K562 (cell line): ENCODE measurements at regions not wholly inside any gene's neighbourhood (a gene's known extent, or its start where the extent isn't known, plus 50 kb on each side); places are given as distances from the start of the nearest gene placed in this dataset.

Source experiments
- ATAC-seq: fragments of 200-7000 bp; cut with Tn5 transposase; 3 replicates; pipeline ENCODE4 v1.9.1; 2020; ENCODE audit warnings: moderate library complexity
- BruUV-seq: library from RNA; stranded (reverse); fragments of 400-500 nt; replicated peaks from 2 replicates; lab custom pipeline; 2021; lab: Mats Ljungman, UMichigan
- CTCF ChIA-PET: fragments of 300-600 bp; formaldehyde crosslinking; extraction: SDS; loops from one replicate; lab custom pipeline; 2021; ENCODE audit warnings: low intra/inter-chr PET ratio; lab: Yijun Ruan, JAX
- POLR2A ChIA-PET: fragments of 300-600, 350-650 bp; sonication (Branson Sonifier 250); formaldehyde crosslinking; extraction: SDS; loops from one replicate; lab custom pipeline; 2021; ENCODE audit warnings: antibody characterized with exemption, inconsistent platforms; lab: Yijun Ruan, JAX
- DNase-seq, 4 experiments: peaks; one replicate each; pipeline versions ENCODE4 v3.0.0 to v3.0.0-alpha.2; 2011 to 2018; ENCODE audit warnings: low spot score in 3 of 4, mixed read lengths in 3 of 4; ENCODE audit errors: extremely low read depth in 1 of 4
- FAIRE-seq: peaks from 2 replicates; lab custom pipeline; 2011; peaks lifted over from hg19 to GRCh38; lab: Jason Lieb, UNC
- H2AFZ ChIP-seq: 2 replicates; pipeline ENCODE4 v1.6.0; 2011; ENCODE audit warnings: low read depth, low read length, control low read depth, inconsistent platforms
- H3K27ac ChIP-seq: fragments of 200-600 bp; 3 replicates; pipeline ENCODE4 v1.8.0; 2011; ENCODE audit warnings: low read depth, mild to moderate bottlenecking, control low read depth, inconsistent platforms, low read length, moderate library complexity, mixed read lengths; ENCODE audit errors: extremely low read depth
- H3K27me3 ChIP-seq, 2 experiments: fragments of 300-600 bp in 1 of 2; 2 replicates in 1 of 2; 3 replicates in 1 of 2; pipeline versions ENCODE4 v1.6.0 to v1.8.0; 2011; ENCODE audit warnings: inconsistent platforms in 2 of 2, low read length in 2 of 2, mild to moderate bottlenecking in 1 of 2, mixed read lengths in 1 of 2, moderate library complexity in 1 of 2; ENCODE audit not compliant: control insufficient read depth in 2 of 2, insufficient read depth in 2 of 2
- H3K36me3 ChIP-seq: fragments of 300-600 bp; 3 replicates; pipeline ENCODE4 v1.8.0; 2011; ENCODE audit warnings: mild to moderate bottlenecking, low read length, inconsistent platforms; ENCODE audit not compliant: control insufficient read depth, insufficient read depth
- H3K4me1 ChIP-seq, 2 experiments: fragments of 200-600 bp in 1 of 2; replicated peaks in 1 of 2; 2 replicates in 1 of 2; 3 replicates in 1 of 2; pipeline versions ENCODE4 v1.5.1 to v1.8.0; 2011; ENCODE audit warnings: inconsistent platforms in 2 of 2, low read length in 2 of 2, mild to moderate bottlenecking in 1 of 2, mixed read lengths in 1 of 2, moderate library complexity in 1 of 2; ENCODE audit not compliant: control insufficient read depth in 2 of 2, insufficient read depth in 2 of 2
- H3K4me2 ChIP-seq: 2 replicates; pipeline ENCODE4 v1.6.1; 2011; ENCODE audit warnings: low read length, control low read depth, inconsistent platforms, mixed read lengths; ENCODE audit not compliant: insufficient read depth
- H3K4me3 ChIP-seq: fragments of 200-600 bp; sonication (generic), shearing (Covaris generic); 2 replicates; pipeline ENCODE4 v1.5.1; 2016; ENCODE audit warnings: control low read depth, inconsistent platforms
- H3K79me2 ChIP-seq: fragments of 200-600 bp; 3 replicates; pipeline ENCODE4 v1.8.0; 2011; ENCODE audit warnings: low read length, inconsistent platforms; ENCODE audit not compliant: control insufficient read depth, insufficient read depth
- H3K9ac ChIP-seq, 2 experiments: 2 replicates each; pipeline versions ENCODE4 v1.6.0 to v1.6.1; 2011; ENCODE audit warnings: low read depth in 2 of 2, low read length in 2 of 2, control low read depth in 1 of 2, inconsistent platforms in 1 of 2, mild to moderate bottlenecking in 1 of 2, mixed read lengths in 1 of 2; ENCODE audit not compliant: insufficient read depth in 1 of 2
- H3K9me1 ChIP-seq: one replicate; pipeline ENCODE4 v1.6.0; 2011; ENCODE audit warnings: inconsistent platforms, mild to moderate bottlenecking, low read length, moderate library complexity; ENCODE audit not compliant: control insufficient read depth, insufficient read depth
- H3K9me3 ChIP-seq: replicated peaks from 2 replicates; pipeline ENCODE4 v1.5.1; 2011; ENCODE audit warnings: low read depth, low read length, inconsistent platforms; ENCODE audit not compliant: control insufficient read depth, insufficient read depth
- H4K20me1 ChIP-seq: replicated peaks from 2 replicates; pipeline ENCODE4 v1.6.1; 2011; ENCODE audit warnings: low read length, inconsistent platforms, mixed read lengths; ENCODE audit not compliant: control insufficient read depth, insufficient read depth
- ATF6 ChIP-seq: sonication (generic); formaldehyde crosslinking; IDR thresholded peaks from 2 replicates; pipeline ENCODE4 v1.4.0; 2020; ENCODE audit warnings: mild to moderate bottlenecking, missing genetic modification reagents
- BMI1 ChIP-seq: fragments of 150-350 bp; IDR thresholded peaks from 2 replicates; pipeline ENCODE4 v1.6.1; 2014; ENCODE audit warnings: low read length
- BRF1 ChIP-seq: IDR thresholded peaks from 3 replicates; pipeline ENCODE4 v1.6.1; 2011; ENCODE audit warnings: borderline replicate concordance, mild to moderate bottlenecking; ENCODE audit not compliant: insufficient read length; ENCODE audit errors: extremely low read depth
- MAFF ChIP-seq: IDR thresholded peaks from 2 replicates; pipeline ENCODE4 v1.6.1; 2012; ENCODE audit warnings: low read length, improper control_type of control experiment
- MLX ChIP-seq, 2 experiments: fragments of 450-650 bp in 1 of 2; sonication (generic) in 1 of 2; formaldehyde crosslinking; conservative IDR thresholded peaks; 2 replicates each; pipeline versions ENCODE4 v1.4.0 to v1.8.1; 2020 to 2022; ENCODE audit warnings: mild to moderate bottlenecking in 1 of 2, missing genetic modification reagents in 1 of 2
- PCBP2 ChIP-seq: fragments of 200-400 bp; formaldehyde crosslinking; IDR thresholded peaks from 2 replicates; pipeline ENCODE4 v1.6.1; 2018; ENCODE audit warnings: low read length, low read depth, mild to moderate bottlenecking, moderate library complexity; ENCODE audit not compliant: poor library complexity, severe bottlenecking
- POLR2AphosphoS2 ChIP-seq: IDR thresholded peaks from 2 replicates; pipeline ENCODE4 v1.6.1; 2012; ENCODE audit warnings: low read length, improper control_type of control experiment
- POLR2H ChIP-seq: IDR thresholded peaks from 2 replicates; pipeline ENCODE4 v1.6.1; 2016; ENCODE audit warnings: missing genetic modification characterization, low read depth, mild to moderate bottlenecking, control low read depth, missing compliant biosample characterization, moderate library complexity
- PREB ChIP-seq: sonication (generic); formaldehyde crosslinking; IDR thresholded peaks from 2 replicates; pipeline ENCODE4 v1.8.1; 2023; ENCODE audit warnings: mild to moderate bottlenecking, missing genetic modification reagents
- TAF7 ChIP-seq: fragments of 450-650 bp; IDR thresholded peaks from 2 replicates; pipeline ENCODE4 v1.6.1; 2016; ENCODE audit warnings: missing genetic modification characterization, missing compliant biosample characterization
- ZBTB1 ChIP-seq: sonication (generic); formaldehyde crosslinking; IDR thresholded peaks from 2 replicates; pipeline ENCODE4 v1.8.1; 2023; ENCODE audit warnings: missing genetic modification reagents, low read depth, mild to moderate bottlenecking, borderline replicate concordance
- ZNF324 ChIP-seq: fragments of 250-450 bp; sonication (Bioruptor Pico); IDR thresholded peaks from 2 replicates; pipeline ENCODE4 v1.4.0; 2020; ENCODE audit warnings: mild to moderate bottlenecking
- ZNF511 ChIP-seq: sonication (generic); formaldehyde crosslinking; IDR thresholded peaks from 2 replicates; pipeline ENCODE4 v1.8.0; 2022; ENCODE audit warnings: mild to moderate bottlenecking, missing genetic modification reagents
- WGBS: fragments of 100-300 bp; shearing (Covaris generic); methylation state at CpG from one replicate; pipeline ENCODE4 v1.1.6; 2016; ENCODE audit warnings: low coverage, mixed read lengths; ENCODE audit not compliant: insufficient coverage; ENCODE audit errors: missing lambda C conversion rate; 5-methylcytosine and 5-hydroxymethylcytosine counted together
- in situ Hi-C: fragments of 300-500 bp; cut with MboI; formaldehyde crosslinking; loops from 4 replicates; pipeline ENCODE4 v1.15.0; 2018; ENCODE audit warnings: inconsistent platforms, mixed read lengths
- intact Hi-C: fragments of 100-400 bp; cut with micrococcal nuclease; formaldehyde crosslinking; loops from 2 replicates; pipeline ENCODE4 v1.14.2; 2022

- TF ChIP-seq POLR2AphosphoS2 = no peak
- TF ChIP-seq TAF7 = no peak
- no peak for TF ChIP-seq ZNF324
- TF ChIP-seq ZNF511 (CRISPR knock-in tag) = no peak
- no peak for TF ChIP-seq POLR2H (tag)
- no peaks in the 10 kb centered on the region for H3K36me3 ChIP-seq
- 0% methylated on average over 3 of the region's 4 CpGs for WGBS
- ATAC-seq (no peak), FAIRE-seq (no peak), DNase-seq (no peak)
- ChIA-PET POLR2A (no interaction called here), CTCF (no interaction called here)
- no peaks in the 10 kb centered on the region for H4K20me1 ChIP-seq
- no peak overlapping the region for H3K4me3 ChIP-seq
- no peaks in the 10 kb centered on the region for H3K79me2 ChIP-seq
- BruUV-seq = no TSS peak
- H3K27me3 ChIP-seq = no peaks in the 10 kb centered on the region
- no peak overlapping the region for H3K27ac ChIP-seq
- in situ Hi-C loops = no loop called here
- intact Hi-C loops = no loop called here
- no peaks in the 10 kb centered on the region for H3K9me1 ChIP-seq
- no peak overlapping the region for H3K4me2 ChIP-seq
- H3K9ac ChIP-seq = no peak overlapping the region
- H3K4me1 ChIP-seq = no peaks in the 10 kb centered on the region
- H3K9me3 ChIP-seq = no peaks in the 10 kb centered on the region
- H2AFZ ChIP-seq = no peak overlapping the region
Observed at GRCh38 chr13:53473397-53473796, 444.8 kb downstream of the OLFM4 start.

GRCh38 chr13:53474878-53475277 is 446.3 kb downstream of the OLFM4 start:
- DNase-seq (no peak), ATAC-seq (no peak), FAIRE-seq (no peak)
- intact Hi-C loops (no loop called here), in situ Hi-C loops (no loop called here)
- Histone ChIP-seq H3K4me2 (no peak overlapping the region), H2AFZ (no peak overlapping the region), H3K9ac (no peak overlapping the region), H3K36me3 (no peaks in the 10 kb centered on the region), H3K9me1 (no peaks in the 10 kb centered on the region), H3K4me1 (no peaks in the 10 kb centered on the region), H4K20me1 (no peaks in the 10 kb centered on the region), H3K79me2 (no peaks in the 10 kb centered on the region), H3K4me3 (no peak overlapping the region), H3K9me3 (no peaks in the 10 kb centered on the region), H3K27me3 (no peaks in the 10 kb centered on the region), H3K27ac (no peak overlapping the region)
- POLR2A ChIA-PET = no interaction called here
- BruUV-seq = no TSS peak
- 0% methylated on average over 2 of the region's 2 CpGs for WGBS
- CTCF ChIA-PET = no interaction called here
- no peak for TF ChIP-seq MLX (CRISPR knock-in tag; conservative IDR thresholded peaks at IDR 0.05)
- TF ChIP-seq MAFF = no peak
- TF ChIP-seq BRF1 = no peak
- no peak for TF ChIP-seq ZBTB1 (CRISPR knock-in tag)
- TF ChIP-seq PCBP2 = no peak
- no peak for TF ChIP-seq ATF6
- no peak for TF ChIP-seq PREB (CRISPR knock-in tag)
- no peak for TF ChIP-seq BMI1
